Neural cell (in vitro differentiated cells): ENCODE measurements at regions not wholly inside any gene's neighbourhood (a gene's known extent, or its start where the extent isn't known, plus 50 kb on each side); places are given as distances from the start of the nearest gene placed in this dataset.

Experiments
- H2AFZ ChIP-seq: fragments of 200-600, 300-800 bp; sonication (generic), shearing (Covaris generic); 2 replicates; pipeline ENCODE4 v1.6.0; 2014; ENCODE audit warnings: low read depth, mild to moderate bottlenecking, antibody characterized with exemption, low read length, moderate library complexity
- H3F3A ChIP-seq: fragments of 200-600 bp; shearing (Covaris generic); 2 replicates; pipeline ENCODE4 v1.6.1; 2016; ENCODE audit warnings: mild to moderate bottlenecking, moderate library complexity, mixed read lengths, antibody characterized with exemption, low read length; ENCODE audit not compliant: insufficient read depth, poor library complexity, severe bottlenecking
- H3K27ac ChIP-seq: fragments of 200-600, 300-800 bp; sonication (generic), shearing (Covaris generic); 2 replicates; pipeline ENCODE4 v1.5.1; 2014; ENCODE audit warnings: mild to moderate bottlenecking, low read length, moderate library complexity
- H3K27me3 ChIP-seq: fragments of 300-800, 200-600 bp; sonication (generic), shearing (Covaris generic); 2 replicates; pipeline ENCODE4 v1.6.0; 2014; ENCODE audit warnings: mild to moderate bottlenecking, low read depth, low read length, moderate library complexity; ENCODE audit not compliant: insufficient read depth
- H3K36me3 ChIP-seq: fragments of 300-800, 200-600 bp; sonication (generic), shearing (Covaris generic); 2 replicates; pipeline ENCODE4 v1.5.1; 2014; ENCODE audit warnings: mild to moderate bottlenecking, antibody characterized with exemption, low read length, moderate library complexity; ENCODE audit not compliant: insufficient read depth
- H3K4me2 ChIP-seq: fragments of 300-800, 200-600 bp; sonication (generic), shearing (Covaris generic); 2 replicates; pipeline ENCODE4 v1.6.0; 2014; ENCODE audit warnings: mild to moderate bottlenecking, low read length
- H3K4me3 ChIP-seq: fragments of 300-800, 200-600 bp; sonication (generic), shearing (Covaris generic); 2 replicates; pipeline ENCODE4 v1.5.1; 2014; ENCODE audit warnings: mild to moderate bottlenecking, low read length, moderate library complexity
- H3K79me2 ChIP-seq: fragments of 200-600 bp; shearing (Covaris generic); replicated peaks from 2 replicates; pipeline ENCODE4 v1.6.0; 2014; ENCODE audit warnings: mild to moderate bottlenecking, low read length, moderate library complexity; ENCODE audit not compliant: insufficient read depth
- H3K9ac ChIP-seq: fragments of 300-800, 200-600 bp; sonication (generic), shearing (Covaris generic); 2 replicates; pipeline ENCODE4 v1.6.1; 2016; ENCODE audit warnings: mild to moderate bottlenecking, low read length, mixed read lengths
- H3K9me2 ChIP-seq: fragments of 200-600 bp; shearing (Covaris generic); 2 replicates; pipeline ENCODE4 v1.6.1; 2016; ENCODE audit warnings: mild to moderate bottlenecking, low read length, mixed read lengths; ENCODE audit not compliant: insufficient read depth
- H3K9me3 ChIP-seq: fragments of 200-600, 300-800 bp; sonication (generic), shearing (Covaris generic); 2 replicates; pipeline ENCODE4 v1.6.1; 2016; ENCODE audit warnings: mild to moderate bottlenecking, mixed run types, low read length, moderate library complexity, mixed read lengths
- H4K20me1 ChIP-seq: fragments of 200-600 bp; shearing (Covaris generic); 2 replicates; pipeline ENCODE4 v1.6.1; 2016; ENCODE audit warnings: mild to moderate bottlenecking, mixed run types; ENCODE audit not compliant: insufficient read depth
- EP300 ChIP-seq: fragments of 450-650 bp; conservative IDR thresholded peaks from 2 replicates; pipeline ENCODE4 v1.6.1; 2014; ENCODE audit warnings: antibody characterized with exemption, mild to moderate bottlenecking, moderate library complexity; ENCODE audit not compliant: poor library complexity, severe bottlenecking
- EZH2 ChIP-seq: fragments of 200-600, 300-800 bp; shearing (Covaris generic), sonication (generic); IDR thresholded peaks from 2 replicates; pipeline ENCODE4 v1.6.1; 2014; ENCODE audit warnings: antibody characterized with exemption, low read length, borderline replicate concordance, mild to moderate bottlenecking; ENCODE audit not compliant: insufficient read depth, poor library complexity, severe bottlenecking
- MXI1 ChIP-seq: fragments of 450-650 bp; conservative IDR thresholded peaks from 2 replicates; pipeline ENCODE4 v1.6.1; 2014; ENCODE audit warnings: antibody characterized with exemption, mild to moderate bottlenecking; ENCODE audit not compliant: poor library complexity, severe bottlenecking
- POLR2AphosphoS5 ChIP-seq: IDR thresholded peaks from 2 replicates; pipeline ENCODE4 v1.6.1; 2012
- RAD21 ChIP-seq: fragments of 450-650 bp; conservative IDR thresholded peaks from 2 replicates; pipeline ENCODE4 v1.6.1; 2014; ENCODE audit warnings: antibody characterized with exemption, mild to moderate bottlenecking, moderate library complexity
- REST ChIP-seq: IDR thresholded peaks from 2 replicates; pipeline ENCODE4 v1.6.1; 2012; ENCODE audit warnings: borderline replicate concordance
- SMC3 ChIP-seq: fragments of 450-650 bp; conservative IDR thresholded peaks from 2 replicates; pipeline ENCODE4 v1.6.1; 2014; ENCODE audit warnings: antibody characterized with exemption, mild to moderate bottlenecking, moderate library complexity; ENCODE audit not compliant: poor library complexity
- TAF1 ChIP-seq: IDR thresholded peaks from 2 replicates; pipeline ENCODE4 v1.6.1; 2012; ENCODE audit warnings: low read depth
- TF ChIP-seq, protein P1 (sequence below): fragments of 450-650 bp; IDR thresholded peaks from 2 replicates; pipeline ENCODE4 v1.5.1; 2014; ENCODE audit warnings: antibody characterized with exemption, mild to moderate bottlenecking, moderate library complexity; ENCODE audit not compliant: poor library complexity, severe bottlenecking

- Histone ChIP-seq H3K9ac (no peak overlapping the region), H4K20me1 (no peaks in the 10 kb centered on the region), H3K9me3 (no peaks in the 10 kb centered on the region), H3K4me3 (no peak overlapping the region), H3K27ac (no peak overlapping the region), H3K79me2 (no peaks in the 10 kb centered on the region), H3F3A (no peaks in the 10 kb centered on the region), H3K36me3 (no peaks in the 10 kb centered on the region), H3K4me2 (no peak overlapping the region), H3K9me2 (no peaks in the 10 kb centered on the region), H2AFZ (no peak overlapping the region), H3K27me3 (no peaks in the 10 kb centered on the region)
- TF ChIP-seq, protein P1, sequence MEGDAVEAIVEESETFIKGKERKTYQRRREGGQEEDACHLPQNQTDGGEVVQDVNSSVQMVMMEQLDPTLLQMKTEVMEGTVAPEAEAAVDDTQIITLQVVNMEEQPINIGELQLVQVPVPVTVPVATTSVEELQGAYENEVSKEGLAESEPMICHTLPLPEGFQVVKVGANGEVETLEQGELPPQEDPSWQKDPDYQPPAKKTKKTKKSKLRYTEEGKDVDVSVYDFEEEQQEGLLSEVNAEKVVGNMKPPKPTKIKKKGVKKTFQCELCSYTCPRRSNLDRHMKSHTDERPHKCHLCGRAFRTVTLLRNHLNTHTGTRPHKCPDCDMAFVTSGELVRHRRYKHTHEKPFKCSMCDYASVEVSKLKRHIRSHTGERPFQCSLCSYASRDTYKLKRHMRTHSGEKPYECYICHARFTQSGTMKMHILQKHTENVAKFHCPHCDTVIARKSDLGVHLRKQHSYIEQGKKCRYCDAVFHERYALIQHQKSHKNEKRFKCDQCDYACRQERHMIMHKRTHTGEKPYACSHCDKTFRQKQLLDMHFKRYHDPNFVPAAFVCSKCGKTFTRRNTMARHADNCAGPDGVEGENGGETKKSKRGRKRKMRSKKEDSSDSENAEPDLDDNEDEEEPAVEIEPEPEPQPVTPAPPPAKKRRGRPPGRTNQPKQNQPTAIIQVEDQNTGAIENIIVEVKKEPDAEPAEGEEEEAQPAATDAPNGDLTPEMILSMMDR = no peak
- TF ChIP-seq SMC3 = no peak
- no peak for TF ChIP-seq TAF1
These were observed 327.2 kb downstream of the DEPDC1B start for GRCh38 chr5:60372786-60373185.

DNA sequence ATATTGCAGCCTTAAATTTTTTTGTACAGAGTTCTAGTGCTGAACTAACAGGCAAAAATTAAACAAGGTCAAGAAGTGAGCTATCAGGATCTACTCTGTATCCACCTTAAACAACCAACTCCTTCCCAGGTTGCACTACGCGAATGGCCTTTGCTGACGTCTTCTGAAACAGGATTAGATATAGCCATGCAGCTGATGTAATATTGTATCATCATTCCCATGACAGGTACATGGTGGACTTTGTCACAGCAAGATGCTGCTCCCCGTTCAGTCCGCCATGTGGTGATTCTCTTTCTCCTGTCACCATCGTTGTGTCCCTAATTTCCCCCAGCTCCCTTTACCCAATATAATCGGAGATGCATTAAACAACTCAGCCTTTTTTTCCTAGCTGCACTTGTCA, 328.9 kb downstream of the DEPDC1B start:
- Histone ChIP-seq H2AFZ (no peak overlapping the region), H3F3A (no peaks in the 10 kb centered on the region), H3K9me2 (no peaks in the 10 kb centered on the region), H3K4me2 (no peak overlapping the region), H3K4me3 (no peak overlapping the region), H4K20me1 (no peaks in the 10 kb centered on the region), H3K27me3 (no peaks in the 10 kb centered on the region), H3K9me3 (no peaks in the 10 kb centered on the region), H3K36me3 (no peaks in the 10 kb centered on the region), H3K79me2 (no peaks in the 10 kb centered on the region), H3K27ac (no peak overlapping the region), H3K9ac (no peak overlapping the region)
- TF ChIP-seq TAF1 = no peak
- no peak for TF ChIP-seq EZH2
- TF ChIP-seq MXI1 = no peak
- TF ChIP-seq RAD21 = no peak

GRCh38 chr5:60370508-60370907, 329.5 kb downstream of the DEPDC1B start:
- H3K79me2 ChIP-seq = no peaks in the 10 kb centered on the region
- no peak overlapping the region for H3K4me3 ChIP-seq
- no peaks in the 10 kb centered on the region for H4K20me1 ChIP-seq
- H3K36me3 ChIP-seq = no peaks in the 10 kb centered on the region
- no peaks in the 10 kb centered on the region for H3F3A ChIP-seq
- H2AFZ ChIP-seq = no peak overlapping the region
- no peaks in the 10 kb centered on the region for H3K9me2 ChIP-seq
- no peak overlapping the region for H3K9ac ChIP-seq
- no peaks in the 10 kb centered on the region for H3K27me3 ChIP-seq
- TF ChIP-seq MXI1 (no peak), RAD21 (no peak), REST (no peak), POLR2AphosphoS5 (no peak), EP300 (no peak), TAF1 (no peak), SMC3 (no peak), EZH2 (no peak)
- TF ChIP-seq, protein P1 = no peak
- H3K4me2 ChIP-seq = no peak overlapping the region
- no peaks in the 10 kb centered on the region for H3K9me3 ChIP-seq
- H3K27ac ChIP-seq = no peak overlapping the region
